ENCODE measurements at regions not wholly inside any gene's neighbourhood (a gene's known extent, or its start where the extent isn't known, plus 50 kb on each side); places are given as distances from the start of the nearest gene placed in this dataset.
"Not testable (repeated sequence)": the region's sequence is repeated elsewhere in the genome, so short reads cannot be mapped to it uniquely, and the experiment has no call there.

DNA sequence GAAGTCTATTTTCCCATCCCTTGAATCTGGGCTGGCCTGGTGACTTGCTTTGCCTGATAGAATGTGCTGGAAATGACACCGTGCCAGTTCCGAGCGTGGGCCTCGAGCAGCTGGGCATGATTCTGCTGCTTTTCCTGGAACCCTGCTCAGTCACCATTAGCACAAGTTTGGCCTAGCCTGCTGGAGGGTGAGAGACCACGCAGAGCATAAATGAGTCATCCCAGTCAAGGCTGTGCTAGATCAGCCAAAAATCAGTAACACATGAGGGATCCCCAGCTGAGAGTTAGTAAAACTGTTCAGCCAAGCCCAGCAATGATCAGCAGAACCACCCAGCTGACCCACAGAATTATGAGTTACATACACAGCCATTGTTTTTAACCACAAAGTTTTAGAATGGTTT lies 74.8 kb upstream of the TOP1 start:
- no peak for DNase-seq (ENCODE audit: low spot score)
- H3K36me3 ChIP-seq (ENCODE audit: insufficient read depth, low read length, poor library complexity, severe bottlenecking) = no peaks in the 10 kb centered on the region
- BruUV-seq (replicated peaks) = no TSS peak
- no peaks in the 10 kb centered on the region for H3K27me3 ChIP-seq (replicated peaks; ENCODE audit: insufficient read depth, low read depth, low read length, poor library complexity)
- no peaks in the 10 kb centered on the region for H3K4me1 ChIP-seq (ENCODE audit: insufficient read depth, low read length, poor library complexity, severe bottlenecking)
- H3K27ac ChIP-seq (ENCODE audit: low read depth, low read length, poor library complexity, severe bottlenecking) = no peak overlapping the region
- intact Hi-C loops (cut with micrococcal nuclease; ENCODE audit: unreplicated experiment) = no loop called here
- POLR2A ChIA-PET (ENCODE audit: low non-redundant PET) = interaction anchor here (0.6 kb wide), 1 partner anchor 1706 kb away, joined by 3 read pairs; no protein-coding TSS in a partner anchor
- CTCF ChIA-PET = no interaction called here
- H3K4me3 ChIP-seq (ENCODE audit: low read depth, low read length, poor library complexity, severe bottlenecking) = no peak overlapping the region
- H3K9me3 ChIP-seq (ENCODE audit: low read depth, low read length, poor library complexity, severe bottlenecking) = no peaks in the 10 kb centered on the region
- TF ChIP-seq, protein P1, sequence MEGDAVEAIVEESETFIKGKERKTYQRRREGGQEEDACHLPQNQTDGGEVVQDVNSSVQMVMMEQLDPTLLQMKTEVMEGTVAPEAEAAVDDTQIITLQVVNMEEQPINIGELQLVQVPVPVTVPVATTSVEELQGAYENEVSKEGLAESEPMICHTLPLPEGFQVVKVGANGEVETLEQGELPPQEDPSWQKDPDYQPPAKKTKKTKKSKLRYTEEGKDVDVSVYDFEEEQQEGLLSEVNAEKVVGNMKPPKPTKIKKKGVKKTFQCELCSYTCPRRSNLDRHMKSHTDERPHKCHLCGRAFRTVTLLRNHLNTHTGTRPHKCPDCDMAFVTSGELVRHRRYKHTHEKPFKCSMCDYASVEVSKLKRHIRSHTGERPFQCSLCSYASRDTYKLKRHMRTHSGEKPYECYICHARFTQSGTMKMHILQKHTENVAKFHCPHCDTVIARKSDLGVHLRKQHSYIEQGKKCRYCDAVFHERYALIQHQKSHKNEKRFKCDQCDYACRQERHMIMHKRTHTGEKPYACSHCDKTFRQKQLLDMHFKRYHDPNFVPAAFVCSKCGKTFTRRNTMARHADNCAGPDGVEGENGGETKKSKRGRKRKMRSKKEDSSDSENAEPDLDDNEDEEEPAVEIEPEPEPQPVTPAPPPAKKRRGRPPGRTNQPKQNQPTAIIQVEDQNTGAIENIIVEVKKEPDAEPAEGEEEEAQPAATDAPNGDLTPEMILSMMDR (conservative IDR thresholded peaks at IDR 0.05; ENCODE audit: low read depth, low read length) = no peak
- no peak for TF ChIP-seq EZH2 (IDR thresholded peaks at IDR 0.05; ENCODE audit: borderline replicate concordance, low read depth, low read length, poor library complexity, severe bottlenecking)

DNA sequence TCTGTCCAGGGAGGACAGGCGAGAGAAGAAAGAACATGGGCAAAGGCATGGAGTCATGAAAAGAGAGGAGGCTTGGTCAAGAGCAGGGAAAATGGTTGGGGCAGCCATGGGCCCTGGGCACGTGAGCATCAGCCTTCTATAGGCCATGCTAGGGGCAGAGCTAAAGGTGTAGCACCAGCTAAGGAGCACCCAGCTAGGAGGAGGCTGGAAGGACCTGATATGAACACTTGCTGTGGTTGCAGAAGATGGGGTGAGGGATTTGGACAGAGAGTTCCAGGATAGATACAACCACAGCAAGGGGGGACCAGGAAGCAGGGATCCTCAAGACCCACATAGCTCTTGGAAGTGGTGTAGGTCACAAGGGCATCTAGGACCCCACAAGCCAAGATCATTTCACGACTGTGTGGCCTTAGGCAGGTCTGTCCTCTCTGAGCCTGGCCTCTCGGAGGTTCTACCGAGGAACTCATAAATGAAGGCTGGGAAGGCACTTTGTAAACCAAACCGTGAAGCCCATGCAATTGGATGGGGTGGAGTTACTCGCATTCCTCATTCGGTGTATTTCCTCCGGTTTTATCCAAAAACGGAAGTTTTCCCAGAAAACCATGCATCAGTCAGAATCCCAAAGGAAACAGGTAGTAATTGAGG lies 74.0 kb upstream of the TOP1 start:
- intact Hi-C loops (cut with micrococcal nuclease; ENCODE audit: unreplicated experiment) = no loop called here
- TF ChIP-seq, protein P1 (conservative IDR thresholded peaks at IDR 0.05; ENCODE audit: low read depth, low read length) = no peak
- TF ChIP-seq EZH2 (IDR thresholded peaks at IDR 0.05; ENCODE audit: borderline replicate concordance, low read depth, low read length, poor library complexity, severe bottlenecking) = no peak
- Histone ChIP-seq H3K9me3 (ENCODE audit: low read depth, low read length, poor library complexity, severe bottlenecking) (no peaks in the 10 kb centered on the region), H3K4me3 (ENCODE audit: low read depth, low read length, poor library complexity, severe bottlenecking) (no peak overlapping the region), H3K27me3 (replicated peaks; ENCODE audit: insufficient read depth, low read depth, low read length, poor library complexity) (no peaks in the 10 kb centered on the region), H3K27ac (ENCODE audit: low read depth, low read length, poor library complexity, severe bottlenecking) (no peak overlapping the region), H3K4me1 (ENCODE audit: insufficient read depth, low read length, poor library complexity, severe bottlenecking) (no peaks in the 10 kb centered on the region), H3K36me3 (ENCODE audit: insufficient read depth, low read length, poor library complexity, severe bottlenecking) (no peaks in the 10 kb centered on the region)
- CTCF ChIA-PET = no interaction called here
- POLR2A ChIA-PET (ENCODE audit: low non-redundant PET) = no interaction called here
- BruUV-seq (replicated peaks) = no TSS peak
- DNase-seq (ENCODE audit: low spot score) = no peak

DNA sequence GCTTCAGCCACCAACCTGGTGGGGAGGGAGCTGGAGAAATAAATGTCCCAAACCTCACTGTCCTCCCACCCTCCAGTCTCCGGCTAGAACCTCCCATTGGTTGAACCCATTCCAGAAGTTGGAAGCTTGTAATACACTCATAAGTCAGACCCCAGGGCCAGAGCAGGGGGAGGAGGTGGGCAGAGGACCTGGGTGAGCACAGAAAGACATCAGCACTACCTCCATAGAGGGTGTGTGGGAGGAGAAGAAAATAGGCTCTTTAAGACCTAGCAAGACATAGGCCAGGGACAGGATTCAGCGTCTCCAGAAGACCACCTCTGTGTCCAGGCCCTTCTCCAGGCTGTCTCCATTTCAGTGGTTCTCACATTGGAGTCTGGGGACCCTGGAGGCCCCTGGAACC lies 73.3 kb upstream of the TOP1 start:
- POLR2A ChIA-PET (ENCODE audit: low non-redundant PET) = no interaction called here
- Histone ChIP-seq H3K27me3 (replicated peaks; ENCODE audit: insufficient read depth, low read depth, low read length, poor library complexity) (no peaks in the 10 kb centered on the region), H3K27ac (ENCODE audit: low read depth, low read length, poor library complexity, severe bottlenecking) (no peak overlapping the region), H3K9me3 (ENCODE audit: low read depth, low read length, poor library complexity, severe bottlenecking) (no peaks in the 10 kb centered on the region), H3K36me3 (ENCODE audit: insufficient read depth, low read length, poor library complexity, severe bottlenecking) (no peaks in the 10 kb centered on the region), H3K4me1 (ENCODE audit: insufficient read depth, low read length, poor library complexity, severe bottlenecking) (no peaks in the 10 kb centered on the region), H3K4me3 (ENCODE audit: low read depth, low read length, poor library complexity, severe bottlenecking) (no peak overlapping the region)
- intact Hi-C loops (cut with micrococcal nuclease; ENCODE audit: unreplicated experiment) = no loop called here
- TF ChIP-seq, protein P1 (conservative IDR thresholded peaks at IDR 0.05; ENCODE audit: low read depth, low read length) = no peak
- CTCF ChIA-PET = no interaction called here
- no TSS peak for BruUV-seq (replicated peaks)
- DNase-seq (ENCODE audit: low spot score) = no peak

DNA sequence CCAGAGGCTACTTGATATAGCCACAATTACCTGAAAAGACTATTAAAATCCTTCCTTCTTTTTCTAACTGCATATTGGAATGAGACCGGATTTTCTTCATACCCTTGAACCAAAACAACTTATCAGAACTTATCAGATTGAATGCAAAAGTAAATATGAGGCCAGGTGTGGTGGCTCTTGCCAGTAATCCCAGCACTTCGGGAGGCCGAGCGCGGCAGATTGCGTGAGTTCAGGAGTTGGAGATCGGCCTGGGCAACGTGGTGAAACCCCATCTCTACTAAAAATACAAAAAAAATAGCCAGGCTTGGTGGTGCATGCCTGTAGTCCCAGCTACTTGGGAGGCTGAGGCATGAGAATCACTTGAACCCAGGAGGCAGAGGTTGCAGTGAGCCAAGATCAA lies 72.8 kb upstream of the TOP1 start:
- H3K4me3 ChIP-seq (ENCODE audit: low read depth, low read length, poor library complexity, severe bottlenecking); intact Hi-C loops (cut with micrococcal nuclease; ENCODE audit: unreplicated experiment); CTCF ChIA-PET; BruUV-seq (replicated peaks); DNase-seq (ENCODE audit: low spot score); H3K27ac ChIP-seq (ENCODE audit: low read depth, low read length, poor library complexity, severe bottlenecking); H3K9me3 ChIP-seq (ENCODE audit: low read depth, low read length, poor library complexity, severe bottlenecking); H3K36me3 ChIP-seq (ENCODE audit: insufficient read depth, low read length, poor library complexity, severe bottlenecking); H3K27me3 ChIP-seq (replicated peaks; ENCODE audit: insufficient read depth, low read depth, low read length, poor library complexity); H3K4me1 ChIP-seq (ENCODE audit: insufficient read depth, low read length, poor library complexity, severe bottlenecking); POLR2A ChIA-PET (ENCODE audit: low non-redundant PET): not testable (repeated sequence)

Data from A673 (cell line).